Suprapubic skin (tissue), 4 donors: ENCODE measurements at regions not wholly inside any gene's neighbourhood (a gene's known extent, or its start where the extent isn't known, plus 50 kb on each side); places are given as distances from the start of the nearest gene placed in this dataset.

ENCODE experiments used
- DNase-seq, 2 donors: peaks; one replicate each; pipeline ENCODE4 v3.0.0-alpha.2; 2019; ENCODE audit warnings: low spot score in 2 of 2
- H3K27ac ChIP-seq: fragments of 200-600 bp; sonication (generic); one replicate; pipeline ENCODE4 v1.5.1; 2019
- H3K27me3 ChIP-seq: fragments of 200-600 bp; sonication (generic); one replicate; pipeline ENCODE4 v1.5.1; 2019
- H3K36me3 ChIP-seq: fragments of 200-600 bp; sonication (generic); one replicate; pipeline ENCODE4 v1.5.1; 2019
- H3K4me1 ChIP-seq: fragments of 200-600 bp; sonication (generic); one replicate; pipeline ENCODE4 v1.5.1; 2019
- H3K4me3 ChIP-seq: fragments of 200-600 bp; sonication (generic); one replicate; pipeline ENCODE4 v1.5.1; 2019; ENCODE audit warnings: mild to moderate bottlenecking
- H3K9me3 ChIP-seq: fragments of 200-600 bp; sonication (generic); one replicate; pipeline ENCODE4 v1.5.1; 2019
- EP300 ChIP-seq: sonication (generic); formaldehyde crosslinking; IDR thresholded peaks from one replicate; pipeline ENCODE4 v1.6.1; 2017; ENCODE audit warnings: antibody characterized with exemption
- POLR2A ChIP-seq, 2 donors: fragments of 450-650 bp; IDR thresholded peaks; one replicate each; pipeline ENCODE4 v1.6.1; 2017; ENCODE audit warnings: antibody characterized with exemption in 2 of 2, mild to moderate bottlenecking in 2 of 2, moderate library complexity in 2 of 2
- POLR2AphosphoS5 ChIP-seq, 3 donors: sonication (generic); formaldehyde crosslinking; IDR thresholded peaks; one replicate each; pipeline ENCODE4 v1.6.1; 2017; ENCODE audit warnings: antibody characterized with exemption in 3 of 3
- WGBS: methylation state at CpG from one replicate; pipeline ENCODE4 v1.1.5; 2018; 5-methylcytosine and 5-hydroxymethylcytosine counted together
- TF ChIP-seq, protein P1 (sequence below), 2 donors: fragments of 200-600 bp in 1 of 2; fragments of 450-650 bp in 1 of 2; sonication (generic) in 1 of 2; IDR thresholded peaks; one replicate each; pipeline ENCODE4 v1.5.1; 2016 to 2019; ENCODE audit warnings: antibody characterized with exemption in 2 of 2, mild to moderate bottlenecking in 1 of 2, moderate library complexity in 1 of 2

GRCh38 chr20:24236201-24236600, 233.2 kb upstream of the SYNDIG1 start:
- TF ChIP-seq POLR2AphosphoS5 (IDR thresholded peaks at IDR 0.05) (no peak), POLR2A (IDR thresholded peaks at IDR 0.05) (no peak), EP300 (no peak)
- TF ChIP-seq, protein P1, sequence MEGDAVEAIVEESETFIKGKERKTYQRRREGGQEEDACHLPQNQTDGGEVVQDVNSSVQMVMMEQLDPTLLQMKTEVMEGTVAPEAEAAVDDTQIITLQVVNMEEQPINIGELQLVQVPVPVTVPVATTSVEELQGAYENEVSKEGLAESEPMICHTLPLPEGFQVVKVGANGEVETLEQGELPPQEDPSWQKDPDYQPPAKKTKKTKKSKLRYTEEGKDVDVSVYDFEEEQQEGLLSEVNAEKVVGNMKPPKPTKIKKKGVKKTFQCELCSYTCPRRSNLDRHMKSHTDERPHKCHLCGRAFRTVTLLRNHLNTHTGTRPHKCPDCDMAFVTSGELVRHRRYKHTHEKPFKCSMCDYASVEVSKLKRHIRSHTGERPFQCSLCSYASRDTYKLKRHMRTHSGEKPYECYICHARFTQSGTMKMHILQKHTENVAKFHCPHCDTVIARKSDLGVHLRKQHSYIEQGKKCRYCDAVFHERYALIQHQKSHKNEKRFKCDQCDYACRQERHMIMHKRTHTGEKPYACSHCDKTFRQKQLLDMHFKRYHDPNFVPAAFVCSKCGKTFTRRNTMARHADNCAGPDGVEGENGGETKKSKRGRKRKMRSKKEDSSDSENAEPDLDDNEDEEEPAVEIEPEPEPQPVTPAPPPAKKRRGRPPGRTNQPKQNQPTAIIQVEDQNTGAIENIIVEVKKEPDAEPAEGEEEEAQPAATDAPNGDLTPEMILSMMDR (IDR thresholded peaks at IDR 0.05), result no peak
- Histone ChIP-seq H3K27ac (no peak overlapping the region), H3K36me3 (no peaks in the 10 kb centered on the region), H3K9me3 (no peaks in the 10 kb centered on the region), H3K27me3 (peaks cover 5% of the 10 kb centered on the region), H3K4me1 (no peaks in the 10 kb centered on the region), H3K4me3 (no peak overlapping the region)
- DNase-seq, result no peak
- WGBS, result 30% methylated on average over 8 of the region's 8 CpGs

GRCh38 chr20:24235296-24236175, 233.9 kb upstream of the SYNDIG1 start:
- no peaks in the 10 kb centered on the region for H3K27me3 ChIP-seq
- no peaks in the 10 kb centered on the region for H3K9me3 ChIP-seq
- no peak for DNase-seq
- no peak overlapping the region for H3K27ac ChIP-seq
- H3K36me3 ChIP-seq, result no peaks in the 10 kb centered on the region
- H3K4me1 ChIP-seq, result no peaks in the 10 kb centered on the region
- no peak overlapping the region for H3K4me3 ChIP-seq
- TF ChIP-seq POLR2AphosphoS5 (IDR thresholded peaks at IDR 0.05) (no peak), EP300 (no peak), POLR2A (IDR thresholded peaks at IDR 0.05) (no peak)
- 46% methylated on average over 14 of the region's 14 CpGs for WGBS

DNA sequence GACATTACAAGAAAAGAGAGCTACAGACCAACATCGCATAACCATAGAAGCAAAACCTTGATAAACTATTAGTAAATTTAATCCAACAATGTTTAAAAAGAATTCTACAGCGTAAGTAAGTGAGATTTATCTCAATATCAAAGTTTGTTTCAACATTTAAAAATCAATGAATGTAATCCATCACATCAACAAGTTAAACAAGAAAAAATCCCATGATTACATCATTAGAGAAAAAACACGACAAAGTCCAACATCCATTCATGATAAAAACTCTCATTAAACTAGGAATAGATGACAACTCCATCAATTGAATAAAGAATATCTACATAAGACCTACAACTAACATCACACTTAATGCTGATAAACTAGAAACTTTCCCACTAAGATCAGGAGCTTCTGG, 239.0 kb upstream of the GGTLC1 start:
- H3K27ac ChIP-seq, result no peak overlapping the region
- DNase-seq, result no peak
- no peaks in the 10 kb centered on the region for H3K36me3 ChIP-seq
- 62% methylated on average over 3 of the region's 3 CpGs for WGBS
- no peak overlapping the region for H3K4me3 ChIP-seq
- H3K9me3 ChIP-seq, result no peaks in the 10 kb centered on the region
- no peaks in the 10 kb centered on the region for H3K27me3 ChIP-seq
- no peak for TF ChIP-seq EP300
- TF ChIP-seq POLR2AphosphoS5 (IDR thresholded peaks at IDR 0.05), result no peak
- no peak for TF ChIP-seq POLR2A (IDR thresholded peaks at IDR 0.05)
- TF ChIP-seq, protein P1 (IDR thresholded peaks at IDR 0.05), result no peak
- no peaks in the 10 kb centered on the region for H3K4me1 ChIP-seq

DNA sequence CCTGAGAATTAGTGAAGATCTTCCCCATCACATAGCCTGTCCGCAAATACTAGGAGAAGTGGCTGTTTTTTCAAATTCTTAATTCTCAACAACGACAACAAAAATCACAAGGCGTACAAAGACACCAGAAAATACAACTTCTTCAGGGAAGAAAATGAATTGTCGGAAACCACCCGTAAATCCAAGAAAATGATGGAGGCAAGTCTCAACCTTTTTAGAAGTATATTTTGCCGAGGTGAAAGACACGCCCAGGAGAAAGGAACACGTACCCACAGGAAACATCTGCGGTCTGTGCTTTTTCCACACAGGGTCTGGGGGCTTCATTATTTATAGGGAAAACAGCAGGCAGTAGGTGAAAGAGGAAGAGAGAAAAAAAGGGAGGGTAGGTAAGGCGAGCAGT, 223.9 kb upstream of the GGTLC1 start:
- peaks cover 19% of the 10 kb centered on the region for H3K27me3 ChIP-seq
- no peak overlapping the region for H3K4me3 ChIP-seq
- H3K27ac ChIP-seq, result no peak overlapping the region
- H3K4me1 ChIP-seq, result no peaks in the 10 kb centered on the region
- H3K36me3 ChIP-seq, result no peaks in the 10 kb centered on the region
- TF ChIP-seq POLR2AphosphoS5 (IDR thresholded peaks at IDR 0.05) (no peak), EP300 (no peak), POLR2A (IDR thresholded peaks at IDR 0.05) (no peak)
- TF ChIP-seq, protein P1 (IDR thresholded peaks at IDR 0.05), result no peak
- WGBS, result 24% methylated on average over 10 of the region's 10 CpGs
- no peak for DNase-seq
- H3K9me3 ChIP-seq, result no peaks in the 10 kb centered on the region

- DNase-seq, result no peak
- TF ChIP-seq POLR2A (IDR thresholded peaks at IDR 0.05) (no peak), POLR2AphosphoS5 (IDR thresholded peaks at IDR 0.05) (no peak), EP300 (no peak)
- TF ChIP-seq, protein P1 (IDR thresholded peaks at IDR 0.05), result no peak
- no peak overlapping the region for H3K4me3 ChIP-seq
- no peaks in the 10 kb centered on the region for H3K36me3 ChIP-seq
- no peak overlapping the region for H3K27ac ChIP-seq
- H3K4me1 ChIP-seq, result no peaks in the 10 kb centered on the region
- peaks cover 19% of the 10 kb centered on the region for H3K27me3 ChIP-seq
- H3K9me3 ChIP-seq, result no peaks in the 10 kb centered on the region
These were observed 223.4 kb upstream of the GGTLC1 start for GRCh38 chr20:24211972-24212371.
